GM23338 (cell line): ENCODE measurements at regions not wholly inside any gene's neighbourhood (a gene's known extent, or its start where the extent isn't known, plus 50 kb on each side); places are given as distances from the start of the nearest gene placed in this dataset.

Experiments used
- ATAC-seq: fragments of 200-7000 bp; cut with Tn5 transposase; 3 replicates; pipeline ENCODE4 v1.9.1; 2020
- DNase-seq: peaks from one replicate; pipeline ENCODE4 v3.0.0-alpha.2; 2015; ENCODE audit warnings: low spot score
- H2AFZ ChIP-seq: fragments of 200-600 bp; sonication (generic); 2 replicates; pipeline ENCODE4 v1.8.0; 2016; ENCODE audit warnings: antibody characterized with exemption, mild to moderate bottlenecking, moderate library complexity
- H3F3A ChIP-seq: fragments of 200-600 bp; sonication (generic); replicated peaks from 2 replicates; pipeline ENCODE4 v1.8.0; 2017; ENCODE audit warnings: antibody characterized with exemption, mixed run types, low read depth
- H3K27ac ChIP-seq: fragments of 200-600 bp; sonication (generic); 2 replicates; pipeline ENCODE4 v1.6.1; 2016; ENCODE audit warnings: low read depth
- H3K27me3 ChIP-seq: fragments of 200-600 bp; sonication (generic); 2 replicates; pipeline ENCODE4 v1.8.0; 2016; ENCODE audit warnings: mild to moderate bottlenecking, mixed run types, moderate library complexity; ENCODE audit not compliant: insufficient read depth
- H3K36me3 ChIP-seq: fragments of 200-600 bp; sonication (generic); 2 replicates; pipeline ENCODE4 v1.8.0; 2016; ENCODE audit warnings: mild to moderate bottlenecking; ENCODE audit not compliant: insufficient read depth
- H3K4me1 ChIP-seq: fragments of 200-600 bp; sonication (generic); 2 replicates; pipeline ENCODE4 v1.8.0; 2016; ENCODE audit warnings: mild to moderate bottlenecking, moderate library complexity; ENCODE audit not compliant: insufficient read depth
- H3K4me2 ChIP-seq: fragments of 200-600 bp; sonication (generic); 2 replicates; pipeline ENCODE4 v1.7.1; 2017; ENCODE audit warnings: mixed run types
- H3K4me3 ChIP-seq: fragments of 200-600 bp; sonication (generic); 2 replicates; pipeline ENCODE4 v1.6.1; 2016; ENCODE audit warnings: mixed run types
- H3K79me2 ChIP-seq: fragments of 200-600 bp; sonication (generic); replicated peaks from 2 replicates; pipeline ENCODE4 v1.8.0; 2017; ENCODE audit warnings: mild to moderate bottlenecking; ENCODE audit not compliant: insufficient read depth
- H3K9me2 ChIP-seq: fragments of 200-600 bp; sonication (generic); 2 replicates; pipeline ENCODE4 v1.8.0; 2017; ENCODE audit not compliant: insufficient read depth
- H4K20me1 ChIP-seq: fragments of 200-600 bp; sonication (generic); replicated peaks from 2 replicates; pipeline ENCODE4 v1.8.0; 2017; ENCODE audit warnings: mild to moderate bottlenecking; ENCODE audit not compliant: insufficient read depth
- H3K27ac Mint-ChIP-seq: 2 replicates; pipeline ENCODE4 v1.8.0; 2020; ENCODE audit warnings: inconsistent platforms, mild to moderate bottlenecking, moderate library complexity, mixed read lengths
- H3K27me3 Mint-ChIP-seq: 3 replicates; pipeline ENCODE4 v1.8.0; 2022; ENCODE audit warnings: low read depth, mild to moderate bottlenecking, moderate library complexity, mixed read lengths, inconsistent platforms; ENCODE audit not compliant: insufficient read depth, poor library complexity
- H3K36me3 Mint-ChIP-seq: 3 replicates; pipeline ENCODE4 v1.8.0; 2021; ENCODE audit warnings: low read depth, mild to moderate bottlenecking, inconsistent platforms, moderate library complexity, mixed read lengths
- H3K4me1 Mint-ChIP-seq: 3 replicates; pipeline ENCODE4 v1.8.0; 2020; ENCODE audit warnings: mild to moderate bottlenecking, inconsistent platforms, mixed read lengths
- H3K4me3 Mint-ChIP-seq: 3 replicates; pipeline ENCODE4 v1.8.0; 2021; ENCODE audit warnings: moderate library complexity, mild to moderate bottlenecking, inconsistent platforms, mixed read lengths
- H3K9me3 Mint-ChIP-seq: 3 replicates; pipeline ENCODE4 v1.8.0; 2020; ENCODE audit warnings: moderate library complexity, mild to moderate bottlenecking, inconsistent platforms, mixed read lengths
- CREB1 ChIP-seq: fragments of 250-450 bp; sonication (Bioruptor Pico); IDR thresholded peaks from 2 replicates; pipeline ENCODE4 v1.5.0; 2020; ENCODE audit warnings: low read depth, mild to moderate bottlenecking, moderate library complexity
- EZH2 ChIP-seq: fragments of 200-600 bp; sonication (generic); IDR thresholded peaks from one replicate; pipeline ENCODE4 v1.8.0; 2017; ENCODE audit warnings: antibody characterized with exemption, mild to moderate bottlenecking, low read depth; ENCODE audit not compliant: unreplicated experiment
- EZH2phosphoT487 ChIP-seq: fragments of 200-600 bp; sonication (generic); IDR thresholded peaks from one replicate; pipeline ENCODE4 v1.8.1; 2018; ENCODE audit warnings: antibody characterized with exemption; ENCODE audit not compliant: unreplicated experiment
- JUNB ChIP-seq: IDR thresholded peaks from one replicate; pipeline ENCODE4 v1.6.1; 2016; ENCODE audit warnings: antibody characterized with exemption; ENCODE audit not compliant: unreplicated experiment
- NANOG ChIP-seq: IDR thresholded peaks from 2 replicates; pipeline ENCODE4 v1.6.1; 2016; ENCODE audit warnings: antibody characterized with exemption, borderline replicate concordance
- POLR2AphosphoS5 ChIP-seq: IDR thresholded peaks from 2 replicates; pipeline ENCODE4 v1.6.1; 2016; ENCODE audit warnings: antibody characterized with exemption, low read depth
- STAT1 ChIP-seq: IDR thresholded peaks from one replicate; pipeline ENCODE4 v1.6.1; 2016; ENCODE audit warnings: antibody characterized with exemption; ENCODE audit not compliant: unreplicated experiment
- ZNF114 ChIP-seq: fragments of 250-450 bp; sonication (Bioruptor Pico); IDR thresholded peaks from 2 replicates; pipeline ENCODE4 v1.5.0; 2020; ENCODE audit warnings: mild to moderate bottlenecking, moderate library complexity
- ZNF331 ChIP-seq: fragments of 250-450 bp; sonication (Bioruptor Pico); IDR thresholded peaks from 2 replicates; pipeline ENCODE4 v1.5.0; 2020; ENCODE audit warnings: low read depth, mild to moderate bottlenecking, moderate library complexity
- TF ChIP-seq, protein P1 (sequence below), 2 experiments: fragments of 200-600 bp in 1 of 2; sonication (generic) in 1 of 2; conservative IDR thresholded peaks; 2 replicates each; pipeline versions ENCODE4 v1.5.1 to v1.6.1; 2016 to 2017; ENCODE audit warnings: antibody characterized with exemption in 2 of 2, low read depth in 2 of 2, mild to moderate bottlenecking in 2 of 2, moderate library complexity in 1 of 2
- TF ChIP-seq, protein P2 (sequence below): IDR thresholded peaks from 2 replicates; pipeline ENCODE4 v1.6.1; 2016; ENCODE audit warnings: antibody characterized with exemption
- TF ChIP-seq, protein P3 (sequence below): IDR thresholded peaks from one replicate; pipeline ENCODE4 v1.6.1; 2018; ENCODE audit warnings: antibody characterized with exemption; ENCODE audit not compliant: unreplicated experiment

DNA sequence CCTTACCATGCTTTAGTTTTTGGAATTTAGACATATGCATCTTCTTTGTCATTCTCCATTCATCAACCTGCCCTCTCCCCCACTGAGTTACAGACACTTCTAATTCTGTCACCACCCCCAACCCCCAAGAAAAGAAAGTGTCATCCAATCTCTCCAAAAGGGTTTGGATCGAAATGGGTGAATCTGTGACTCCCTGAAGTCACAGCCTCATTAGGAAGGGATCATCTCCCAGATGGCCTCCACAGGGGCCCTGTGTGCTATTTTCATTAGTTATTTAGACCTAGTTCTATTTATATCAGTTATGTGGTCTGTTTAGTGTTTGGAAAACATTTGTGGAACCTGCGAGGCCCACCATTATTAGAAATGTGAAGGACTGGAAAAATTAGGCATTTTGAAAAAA is 191.0 kb upstream of the ATP2B1 start (continued):
- no peak for TF ChIP-seq STAT1
- TF ChIP-seq, protein P1, sequence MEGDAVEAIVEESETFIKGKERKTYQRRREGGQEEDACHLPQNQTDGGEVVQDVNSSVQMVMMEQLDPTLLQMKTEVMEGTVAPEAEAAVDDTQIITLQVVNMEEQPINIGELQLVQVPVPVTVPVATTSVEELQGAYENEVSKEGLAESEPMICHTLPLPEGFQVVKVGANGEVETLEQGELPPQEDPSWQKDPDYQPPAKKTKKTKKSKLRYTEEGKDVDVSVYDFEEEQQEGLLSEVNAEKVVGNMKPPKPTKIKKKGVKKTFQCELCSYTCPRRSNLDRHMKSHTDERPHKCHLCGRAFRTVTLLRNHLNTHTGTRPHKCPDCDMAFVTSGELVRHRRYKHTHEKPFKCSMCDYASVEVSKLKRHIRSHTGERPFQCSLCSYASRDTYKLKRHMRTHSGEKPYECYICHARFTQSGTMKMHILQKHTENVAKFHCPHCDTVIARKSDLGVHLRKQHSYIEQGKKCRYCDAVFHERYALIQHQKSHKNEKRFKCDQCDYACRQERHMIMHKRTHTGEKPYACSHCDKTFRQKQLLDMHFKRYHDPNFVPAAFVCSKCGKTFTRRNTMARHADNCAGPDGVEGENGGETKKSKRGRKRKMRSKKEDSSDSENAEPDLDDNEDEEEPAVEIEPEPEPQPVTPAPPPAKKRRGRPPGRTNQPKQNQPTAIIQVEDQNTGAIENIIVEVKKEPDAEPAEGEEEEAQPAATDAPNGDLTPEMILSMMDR (conservative IDR thresholded peaks at IDR 0.05; ENCODE audit: low read depth in 2 of 2) = no peak

DNA sequence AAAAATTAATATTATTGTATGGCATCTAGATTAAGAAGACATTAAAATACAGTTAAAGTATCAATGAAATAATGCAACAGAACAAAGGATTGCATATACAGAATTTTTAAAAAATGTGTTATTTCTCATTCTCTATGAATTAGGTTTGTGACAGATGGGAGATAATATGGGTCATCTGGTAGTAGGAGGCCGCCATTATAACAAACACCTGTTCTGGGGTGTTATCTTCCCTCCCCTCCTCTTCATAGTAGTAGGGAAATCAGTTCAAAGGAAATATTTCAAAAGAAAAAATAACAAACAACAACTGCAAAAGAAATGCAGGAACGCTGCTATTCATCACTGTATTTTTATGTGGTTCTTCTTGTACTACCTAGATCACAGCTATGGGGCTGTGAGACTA is 187.0 kb upstream of the ATP2B1 start:
- Histone ChIP-seq H3K9me2 (peaks cover 3% of the 10 kb centered on the region; the same call in 1 of the 2 replicates), H3K27ac (no peak overlapping the region), H3K4me2 (no peak overlapping the region), H3K4me1 (peaks cover 14% of the 10 kb centered on the region), H3K4me3 (no peak overlapping the region), H4K20me1 (no peaks in the 10 kb centered on the region), H3K27me3 (no peaks in the 10 kb centered on the region), H3K36me3 (no peaks in the 10 kb centered on the region), H3K79me2 (no peaks in the 10 kb centered on the region), H3F3A (no peaks in the 10 kb centered on the region), H2AFZ (no peak overlapping the region)
- Mint-ChIP-seq H3K4me3 (no peak overlapping the region), H3K27ac (no peak overlapping the region), H3K9me3 (no peaks in the 10 kb centered on the region; the same call in 2 of the 3 replicates), H3K36me3 (peaks cover 3% of the 10 kb centered on the region; the same call in 1 of the 3 replicates), H3K27me3 (no peaks in the 10 kb centered on the region), H3K4me1 (peaks cover 13% of the 10 kb centered on the region)
- TF ChIP-seq CREB1 (CRISPR knock-in tag) = no peak
- TF ChIP-seq EZH2phosphoT487 = no peak
- no peak for DNase-seq
- no peak for ATAC-seq

DNA sequence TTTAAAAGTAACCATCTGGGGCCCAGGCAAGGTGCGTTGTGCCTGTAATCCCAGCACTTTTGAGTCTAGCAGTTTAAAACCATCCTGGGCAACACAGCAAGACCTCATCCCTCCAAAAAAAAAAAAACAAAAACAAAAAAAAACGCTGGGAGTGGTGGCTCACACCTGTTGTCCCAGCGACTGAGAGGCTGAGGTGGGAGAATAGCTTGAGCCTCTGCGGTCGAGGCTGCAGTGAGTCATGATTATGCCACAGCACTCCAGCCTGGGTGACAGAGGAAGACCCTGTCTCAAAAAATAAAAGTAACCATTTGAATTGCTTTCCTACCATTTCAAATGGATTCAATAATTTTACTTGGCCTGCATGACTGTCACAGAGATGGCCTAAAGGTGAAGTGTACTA is 186.5 kb upstream of the ATP2B1 start:
- Mint-ChIP-seq H3K27me3 (no peaks in the 10 kb centered on the region), H3K4me3 (no peak overlapping the region), H3K4me1 (peaks cover 12% of the 10 kb centered on the region), H3K36me3 (peaks cover 4% of the 10 kb centered on the region; the same call in 1 of the 3 replicates), H3K9me3 (no peaks in the 10 kb centered on the region; the same call in 2 of the 3 replicates), H3K27ac (no peak overlapping the region)
- peaks cover 13% of the 10 kb centered on the region for H3K4me1 ChIP-seq
- ATAC-seq (no peak), DNase-seq (no peak)
- no peaks in the 10 kb centered on the region for H4K20me1 ChIP-seq
- no peak overlapping the region for H3K4me3 ChIP-seq
- no peak overlapping the region for H3K27ac ChIP-seq
- H3K27me3 ChIP-seq = no peaks in the 10 kb centered on the region
- H3K79me2 ChIP-seq = no peaks in the 10 kb centered on the region
- H2AFZ ChIP-seq = no peak overlapping the region
- no peaks in the 10 kb centered on the region for H3K36me3 ChIP-seq
- H3K9me2 ChIP-seq = peaks cover 3% of the 10 kb centered on the region; the same call in 1 of the 2 replicates
- H3K4me2 ChIP-seq = no peak overlapping the region
- H3F3A ChIP-seq = no peaks in the 10 kb centered on the region
- TF ChIP-seq POLR2AphosphoS5 = no peak
- TF ChIP-seq ZNF331 (CRISPR knock-in tag) = no peak
- TF ChIP-seq EZH2 = no peak
- TF ChIP-seq STAT1 = no peak
- TF ChIP-seq JUNB = no peak
- TF ChIP-seq, protein P2, sequence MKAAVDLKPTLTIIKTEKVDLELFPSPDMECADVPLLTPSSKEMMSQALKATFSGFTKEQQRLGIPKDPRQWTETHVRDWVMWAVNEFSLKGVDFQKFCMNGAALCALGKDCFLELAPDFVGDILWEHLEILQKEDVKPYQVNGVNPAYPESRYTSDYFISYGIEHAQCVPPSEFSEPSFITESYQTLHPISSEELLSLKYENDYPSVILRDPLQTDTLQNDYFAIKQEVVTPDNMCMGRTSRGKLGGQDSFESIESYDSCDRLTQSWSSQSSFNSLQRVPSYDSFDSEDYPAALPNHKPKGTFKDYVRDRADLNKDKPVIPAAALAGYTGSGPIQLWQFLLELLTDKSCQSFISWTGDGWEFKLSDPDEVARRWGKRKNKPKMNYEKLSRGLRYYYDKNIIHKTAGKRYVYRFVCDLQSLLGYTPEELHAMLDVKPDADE = no peak
- no peak for TF ChIP-seq ZNF114 (CRISPR knock-in tag)
- TF ChIP-seq, protein P1 (conservative IDR thresholded peaks at IDR 0.05; ENCODE audit: low read depth in 2 of 2) = no peak
- TF ChIP-seq, protein P3, sequence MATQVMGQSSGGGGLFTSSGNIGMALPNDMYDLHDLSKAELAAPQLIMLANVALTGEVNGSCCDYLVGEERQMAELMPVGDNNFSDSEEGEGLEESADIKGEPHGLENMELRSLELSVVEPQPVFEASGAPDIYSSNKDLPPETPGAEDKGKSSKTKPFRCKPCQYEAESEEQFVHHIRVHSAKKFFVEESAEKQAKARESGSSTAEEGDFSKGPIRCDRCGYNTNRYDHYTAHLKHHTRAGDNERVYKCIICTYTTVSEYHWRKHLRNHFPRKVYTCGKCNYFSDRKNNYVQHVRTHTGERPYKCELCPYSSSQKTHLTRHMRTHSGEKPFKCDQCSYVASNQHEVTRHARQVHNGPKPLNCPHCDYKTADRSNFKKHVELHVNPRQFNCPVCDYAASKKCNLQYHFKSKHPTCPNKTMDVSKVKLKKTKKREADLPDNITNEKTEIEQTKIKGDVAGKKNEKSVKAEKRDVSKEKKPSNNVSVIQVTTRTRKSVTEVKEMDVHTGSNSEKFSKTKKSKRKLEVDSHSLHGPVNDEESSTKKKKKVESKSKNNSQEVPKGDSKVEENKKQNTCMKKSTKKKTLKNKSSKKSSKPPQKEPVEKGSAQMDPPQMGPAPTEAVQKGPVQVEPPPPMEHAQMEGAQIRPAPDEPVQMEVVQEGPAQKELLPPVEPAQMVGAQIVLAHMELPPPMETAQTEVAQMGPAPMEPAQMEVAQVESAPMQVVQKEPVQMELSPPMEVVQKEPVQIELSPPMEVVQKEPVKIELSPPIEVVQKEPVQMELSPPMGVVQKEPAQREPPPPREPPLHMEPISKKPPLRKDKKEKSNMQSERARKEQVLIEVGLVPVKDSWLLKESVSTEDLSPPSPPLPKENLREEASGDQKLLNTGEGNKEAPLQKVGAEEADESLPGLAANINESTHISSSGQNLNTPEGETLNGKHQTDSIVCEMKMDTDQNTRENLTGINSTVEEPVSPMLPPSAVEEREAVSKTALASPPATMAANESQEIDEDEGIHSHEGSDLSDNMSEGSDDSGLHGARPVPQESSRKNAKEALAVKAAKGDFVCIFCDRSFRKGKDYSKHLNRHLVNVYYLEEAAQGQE = no peak
- TF ChIP-seq EZH2phosphoT487 = no peak
- no peak for TF ChIP-seq CREB1 (CRISPR knock-in tag)
- no peak for TF ChIP-seq NANOG
